GM23338 (cell line): ENCODE measurements at regions not wholly inside any gene's neighbourhood (a gene's known extent, or its start where the extent isn't known, plus 50 kb on each side); places are given as distances from the start of the nearest gene placed in this dataset.

Experiments used
- CTCF ChIP-seq, 2 experiments: fragments of 200-600 bp in 1 of 2; sonication (generic) in 1 of 2; conservative IDR thresholded peaks; 2 replicates each; pipeline versions ENCODE4 v1.5.1 to v1.6.1; 2016 to 2017; ENCODE audit warnings: antibody characterized with exemption in 2 of 2, low read depth in 2 of 2, mild to moderate bottlenecking in 2 of 2, moderate library complexity in 1 of 2
- ETS1 ChIP-seq: IDR thresholded peaks from 2 replicates; pipeline ENCODE4 v1.6.1; 2016; ENCODE audit warnings: antibody characterized with exemption
- EZH2 ChIP-seq: fragments of 200-600 bp; sonication (generic); IDR thresholded peaks from one replicate; pipeline ENCODE4 v1.8.0; 2017; ENCODE audit warnings: antibody characterized with exemption, mild to moderate bottlenecking, low read depth; ENCODE audit not compliant: unreplicated experiment
- EZH2phosphoT487 ChIP-seq: fragments of 200-600 bp; sonication (generic); IDR thresholded peaks from one replicate; pipeline ENCODE4 v1.8.1; 2018; ENCODE audit warnings: antibody characterized with exemption; ENCODE audit not compliant: unreplicated experiment
- POLR2AphosphoS5 ChIP-seq: IDR thresholded peaks from 2 replicates; pipeline ENCODE4 v1.6.1; 2016; ENCODE audit warnings: antibody characterized with exemption, low read depth

- TF ChIP-seq CTCF (conservative IDR thresholded peaks at IDR 0.05; ENCODE audit: low read depth in 2 of 2) (peak in 1 of 2 experiments; percentile 28; a peak in 1 of 4 replicates), EZH2 (no peak), POLR2AphosphoS5 (no peak), EZH2phosphoT487 (no peak), ETS1 (no peak)
Observed at GRCh38 chr2:144159240-144159639, 360.7 kb downstream of the ZEB2 start.
